ENCODE measurements at regions not wholly inside any gene's neighbourhood (a gene's known extent, or its start where the extent isn't known, plus 50 kb on each side); places are given as distances from the start of the nearest gene placed in this dataset.

- DNase-seq (ENCODE audit: low spot score) (no peak), FAIRE-seq (no peak)
These were observed 129.3 kb downstream of the GLI2 start for GRCh38 chr2:120864981-120865380.

GRCh38 chr2:120865656-120866055 is 130.0 kb downstream of the GLI2 start:
- DNase-seq (ENCODE audit: low spot score), result no peak
- FAIRE-seq, result peak; percentile 62

- peak; percentile 70 for FAIRE-seq
- DNase-seq (ENCODE audit: low spot score), result no peak
These were observed 130.4 kb downstream of the GLI2 start for GRCh38 chr2:120866071-120866470.

- peak; percentile 50 for FAIRE-seq
These were observed 130.9 kb downstream of the GLI2 start for GRCh38 chr2:120866483-120867140.

GRCh38 chr2:120867290-120868241 is 131.9 kb downstream of the GLI2 start:
- peak; percentile 27 for DNase-seq (ENCODE audit: low spot score)
- peak; percentile 46 for FAIRE-seq

More at GRCh38 chr2:120866483-120867140, 130.9 kb downstream of the GLI2 start:
- DNase-seq (ENCODE audit: low spot score), result no peak

- no peak for FAIRE-seq
- no peak for DNase-seq (ENCODE audit: low spot score)
These were observed 132.7 kb downstream of the GLI2 start for GRCh38 chr2:120868366-120868765.

GRCh38 chr2:120869036-120869729 is 133.5 kb downstream of the GLI2 start:
- FAIRE-seq (no peak), DNase-seq (ENCODE audit: low spot score) (no peak)

- DNase-seq (ENCODE audit: low spot score) (no peak), FAIRE-seq (peak; percentile 44)
These were observed 134.2 kb downstream of the GLI2 start for GRCh38 chr2:120869730-120870466.

- DNase-seq (ENCODE audit: low spot score) (no peak), FAIRE-seq (peak; percentile 20)
These were observed 134.8 kb downstream of the GLI2 start for GRCh38 chr2:120870467-120870788.

- no peak for FAIRE-seq
- no peak for DNase-seq (ENCODE audit: low spot score)
These were observed 135.5 kb downstream of the GLI2 start for GRCh38 chr2:120871016-120871635.

- peak; percentile 46 for FAIRE-seq
- DNase-seq (ENCODE audit: low spot score), result no peak
These were observed 136.4 kb downstream of the GLI2 start for GRCh38 chr2:120871881-120872620.

GRCh38 chr2:120873958-120874887 is 138.6 kb downstream of the GLI2 start:
- FAIRE-seq (peak; percentile 94), DNase-seq (ENCODE audit: low spot score) (no peak)

- FAIRE-seq, result no peak
These were observed 139.2 kb downstream of the GLI2 start for GRCh38 chr2:120874888-120875275.

GRCh38 chr2:120875431-120875830 is 139.8 kb downstream of the GLI2 start:
- DNase-seq (ENCODE audit: low spot score), result no peak

More at GRCh38 chr2:120874888-120875275, 139.2 kb downstream of the GLI2 start:
- no peak for DNase-seq (ENCODE audit: low spot score)

GRCh38 chr2:120876526-120877280 is 141.0 kb downstream of the GLI2 start:
- no peak for FAIRE-seq
- no peak for DNase-seq (ENCODE audit: low spot score)

More at GRCh38 chr2:120875431-120875830, 139.8 kb downstream of the GLI2 start:
- no peak for FAIRE-seq

- FAIRE-seq, result no peak
These were observed 141.7 kb downstream of the GLI2 start for GRCh38 chr2:120877409-120877808.

GRCh38 chr2:120878970-120879369 is 143.3 kb downstream of the GLI2 start:
- FAIRE-seq (no peak), DNase-seq (ENCODE audit: low spot score) (no peak)

More at GRCh38 chr2:120877409-120877808, 141.7 kb downstream of the GLI2 start:
- DNase-seq (ENCODE audit: low spot score), result no peak

Measured in urothelium cell line (cell line).